ENCODE measurements at regions not wholly inside any gene's neighbourhood (a gene's known extent, or its start where the extent isn't known, plus 50 kb on each side); places are given as distances from the start of the nearest gene placed in this dataset.

DNA sequence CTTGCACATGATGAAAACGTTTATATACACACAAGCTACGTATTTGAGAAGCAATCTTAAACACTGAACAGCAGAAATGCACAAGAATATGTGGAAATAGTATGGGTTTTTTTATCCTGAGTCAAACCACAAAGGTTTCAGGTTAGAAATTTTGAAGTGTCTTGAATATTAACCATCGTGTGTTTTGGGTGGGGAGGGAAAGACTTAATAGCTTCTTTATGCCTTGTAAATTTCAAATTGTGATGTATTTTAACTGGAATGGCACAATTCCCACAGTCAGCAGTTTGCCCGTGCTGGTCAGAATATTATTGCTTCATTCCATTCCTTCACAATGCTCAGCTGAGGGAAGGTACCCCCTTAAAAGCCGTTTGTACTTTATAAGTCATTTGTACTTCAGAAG lies 67.4 kb upstream of the WDR1 start:
- no peak for ATAC-seq
- TF ChIP-seq, protein P1, sequence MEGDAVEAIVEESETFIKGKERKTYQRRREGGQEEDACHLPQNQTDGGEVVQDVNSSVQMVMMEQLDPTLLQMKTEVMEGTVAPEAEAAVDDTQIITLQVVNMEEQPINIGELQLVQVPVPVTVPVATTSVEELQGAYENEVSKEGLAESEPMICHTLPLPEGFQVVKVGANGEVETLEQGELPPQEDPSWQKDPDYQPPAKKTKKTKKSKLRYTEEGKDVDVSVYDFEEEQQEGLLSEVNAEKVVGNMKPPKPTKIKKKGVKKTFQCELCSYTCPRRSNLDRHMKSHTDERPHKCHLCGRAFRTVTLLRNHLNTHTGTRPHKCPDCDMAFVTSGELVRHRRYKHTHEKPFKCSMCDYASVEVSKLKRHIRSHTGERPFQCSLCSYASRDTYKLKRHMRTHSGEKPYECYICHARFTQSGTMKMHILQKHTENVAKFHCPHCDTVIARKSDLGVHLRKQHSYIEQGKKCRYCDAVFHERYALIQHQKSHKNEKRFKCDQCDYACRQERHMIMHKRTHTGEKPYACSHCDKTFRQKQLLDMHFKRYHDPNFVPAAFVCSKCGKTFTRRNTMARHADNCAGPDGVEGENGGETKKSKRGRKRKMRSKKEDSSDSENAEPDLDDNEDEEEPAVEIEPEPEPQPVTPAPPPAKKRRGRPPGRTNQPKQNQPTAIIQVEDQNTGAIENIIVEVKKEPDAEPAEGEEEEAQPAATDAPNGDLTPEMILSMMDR (IDR thresholded peaks at IDR 0.05), result no peak
- TF ChIP-seq POLR2A (IDR thresholded peaks at IDR 0.05), result no peak
- WGBS (ENCODE audit: insufficient coverage, low coverage, low lambda C conversion rate, missing lambda C conversion rate), result 56% methylated on average over 5 of the region's 5 CpGs

GRCh38 chr4:10183462-10183861 lies 66.9 kb upstream of the WDR1 start:
- no peak for TF ChIP-seq POLR2A (IDR thresholded peaks at IDR 0.05)
- TF ChIP-seq, protein P1 (IDR thresholded peaks at IDR 0.05), result no peak
- Histone ChIP-seq H3K36me3 (no peaks in the 10 kb centered on the region), H3K4me1 (no peaks in the 10 kb centered on the region), H3K9me3 (no peaks in the 10 kb centered on the region), H3K27ac (no peak overlapping the region), H3K4me3 (no peak overlapping the region), H3K27me3 (no peaks in the 10 kb centered on the region)
- intact Hi-C loops (cut with DNase I), result no loop called here
- no peak for ATAC-seq
- no peak for DNase-seq
- WGBS (ENCODE audit: insufficient coverage, low coverage, low lambda C conversion rate, missing lambda C conversion rate), result 70% methylated on average over 1 of the region's 1 CpG

More for the DNA sequence above, 67.4 kb upstream of the WDR1 start:
- no peaks in the 10 kb centered on the region for H3K9me3 ChIP-seq
- no peak overlapping the region for H3K27ac ChIP-seq
- intact Hi-C loops (cut with DNase I), result no loop called here
- H3K36me3 ChIP-seq, result no peaks in the 10 kb centered on the region
- DNase-seq, result no peak
- H3K27me3 ChIP-seq, result no peaks in the 10 kb centered on the region
- no peaks in the 10 kb centered on the region for H3K4me1 ChIP-seq
- H3K4me3 ChIP-seq, result no peak overlapping the region

- WGBS (ENCODE audit: insufficient coverage, low coverage, low lambda C conversion rate, missing lambda C conversion rate), result 64% methylated on average over 6 of the region's 6 CpGs
- no peak for ATAC-seq
- intact Hi-C loops (cut with DNase I), result no loop called here
Observed at GRCh38 chr4:10182446-10183424, 66.1 kb upstream of the WDR1 start.

GRCh38 chr4:10181745-10182445 lies 65.3 kb upstream of the WDR1 start:
- TF ChIP-seq POLR2A (IDR thresholded peaks at IDR 0.05), result no peak
- TF ChIP-seq, protein P1 (IDR thresholded peaks at IDR 0.05), result no peak
- no peaks in the 10 kb centered on the region for H3K9me3 ChIP-seq
- no peaks in the 10 kb centered on the region for H3K36me3 ChIP-seq
- no peak overlapping the region for H3K27ac ChIP-seq
- intact Hi-C loops (cut with DNase I), result no loop called here
- ATAC-seq (no peak), DNase-seq (no peak)
- no peak overlapping the region for H3K4me3 ChIP-seq
- H3K27me3 ChIP-seq, result no peaks in the 10 kb centered on the region
- H3K4me1 ChIP-seq, result no peaks in the 10 kb centered on the region
- WGBS (ENCODE audit: insufficient coverage, low coverage, low lambda C conversion rate, missing lambda C conversion rate), result 72% methylated on average over 7 of the region's 8 CpGs

More at GRCh38 chr4:10182446-10183424, 66.1 kb upstream of the WDR1 start:
- no peaks in the 10 kb centered on the region for H3K36me3 ChIP-seq
- no peak for DNase-seq
- no peak overlapping the region for H3K27ac ChIP-seq
- no peaks in the 10 kb centered on the region for H3K4me1 ChIP-seq
- no peaks in the 10 kb centered on the region for H3K9me3 ChIP-seq
- no peaks in the 10 kb centered on the region for H3K27me3 ChIP-seq
- no peak overlapping the region for H3K4me3 ChIP-seq
- TF ChIP-seq POLR2A (IDR thresholded peaks at IDR 0.05), result no peak
- TF ChIP-seq, protein P1 (IDR thresholded peaks at IDR 0.05), result no peak
